H1 (cell line): ENCODE measurements at regions not wholly inside any gene's neighbourhood (a gene's known extent, or its start where the extent isn't known, plus 50 kb on each side); places are given as distances from the start of the nearest gene placed in this dataset.

Source experiments
- RNF2 ChIP-seq: fragments of 200-900, 300-1000 bp; sonication (generic); IDR thresholded peaks from 2 replicates; pipeline ENCODE4 v1.7.1; 2016; ENCODE audit warnings: borderline replicate concordance, low read depth, mild to moderate bottlenecking, antibody characterized with exemption, low read length; ENCODE audit not compliant: poor library complexity, severe bottlenecking; ENCODE audit errors: missing control alignments

DNA sequence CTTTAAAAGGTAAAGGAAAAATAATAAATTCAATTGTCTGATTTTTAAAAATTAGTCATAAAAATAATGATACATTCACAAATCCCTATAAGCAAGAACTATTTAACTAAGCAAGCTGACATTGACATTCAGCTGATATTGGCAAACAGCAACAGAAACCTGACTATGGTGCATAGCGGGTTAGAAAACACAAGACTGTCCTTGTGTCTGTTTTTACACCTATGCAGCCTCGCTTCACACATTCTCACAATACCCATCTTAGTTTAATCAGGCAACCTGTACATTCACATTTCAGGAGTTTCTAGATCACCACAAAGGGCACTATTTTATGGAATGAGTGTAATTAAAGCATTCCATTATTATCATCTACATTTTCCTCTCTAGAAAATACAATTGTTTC lies 737.1 kb downstream of the KCNA4 start (continued):
- no peak for TF ChIP-seq RNF2
